ENCODE measurements at regions not wholly inside any gene's neighbourhood (a gene's known extent, or its start where the extent isn't known, plus 50 kb on each side); places are given as distances from the start of the nearest gene placed in this dataset.

DNA sequence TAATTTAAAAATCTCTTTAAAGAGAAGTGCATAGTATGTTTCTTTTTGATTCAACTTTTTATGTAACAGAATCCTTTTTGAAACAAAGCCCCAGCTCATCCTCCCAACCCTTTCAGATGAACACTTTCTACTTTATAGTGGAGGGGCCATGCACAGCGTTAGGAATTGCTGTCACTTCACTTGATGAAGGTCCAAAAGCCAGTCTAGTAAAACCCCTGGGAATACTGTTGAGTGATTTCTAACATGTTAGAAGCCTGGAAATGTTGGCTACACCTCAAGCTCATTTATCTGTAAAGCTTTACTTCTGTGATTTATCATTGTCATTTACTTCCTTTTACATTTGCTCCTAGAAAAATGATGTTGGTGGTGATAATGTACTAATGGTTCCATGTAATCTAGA, 1608.9 kb upstream of the TENM3 start:
- H2AK5ac ChIP-seq (ENCODE audit: low read depth, low read length), result no peak overlapping the region
- H4K20me1 ChIP-seq (ENCODE audit: insufficient read depth, low read length), result no peaks in the 10 kb centered on the region
- intact Hi-C loops (cut with micrococcal nuclease) (no loop called here), in situ Hi-C loops (cut with MboI; ENCODE audit: low sequenced_read_pairs) (no loop called here), dilution Hi-C loops (cut with HindIII; ENCODE audit: low sequenced_read_pairs, unreplicated experiment) (no loop called here)
- no peak for DNase-seq
- H2BK20ac ChIP-seq (ENCODE audit: low read depth, low read length), result no peak overlapping the region
- H2AFZ ChIP-seq (replicated peaks; ENCODE audit: low read length, poor library complexity), result no peak overlapping the region
- no peak overlapping the region for H3K23ac ChIP-seq (ENCODE audit: low read depth, low read length)
- H3K4me1 ChIP-seq (ENCODE audit: control insufficient read depth, insufficient read depth, low read length), result no peaks in the 10 kb centered on the region
- H2AK9ac ChIP-seq (replicated peaks; ENCODE audit: low read depth, low read length, poor library complexity), result no peak overlapping the region
- ATAC-seq (ENCODE audit: low read depth), result no peak
- H3K9ac ChIP-seq (ENCODE audit: low read depth, low read length), result no peak overlapping the region
- no peaks in the 10 kb centered on the region for H3K27me3 ChIP-seq (ENCODE audit: control insufficient read depth, insufficient read depth, low read length)
- POLR2A ChIA-PET (ENCODE audit: unreplicated experiment), result no interaction called here
- H3K4me2 ChIP-seq (ENCODE audit: low read depth, low read length), result no peak overlapping the region
- H3K36me3 ChIP-seq (ENCODE audit: control insufficient read depth, insufficient read depth, low read length), result no peaks in the 10 kb centered on the region
- CTCF ChIA-PET, result no interaction called here
- no peak overlapping the region for H3K14ac ChIP-seq (replicated peaks; ENCODE audit: low read depth, low read length)
- no peak overlapping the region for H4K8ac ChIP-seq (ENCODE audit: low read depth in 2 of 2, low read length in 2 of 2)
- H3K56ac ChIP-seq (ENCODE audit: extremely low read depth, insufficient read depth, low read length), result no peak overlapping the region
- H3K4ac ChIP-seq (ENCODE audit: low read depth, low read length), result no peak overlapping the region
- H4K5ac ChIP-seq (ENCODE audit: low read depth, low read length), result no peak overlapping the region
- no peaks in the 10 kb centered on the region for H3K9me3 ChIP-seq (ENCODE audit: control insufficient read depth, insufficient read depth, low read length)
- BruUV-seq (replicated peaks), result no TSS peak
- H2BK120ac ChIP-seq (ENCODE audit: low read depth, low read length), result no peak overlapping the region
- no peak overlapping the region for H2BK15ac ChIP-seq (ENCODE audit: low read depth, low read length)
- H3K18ac ChIP-seq (ENCODE audit: low read depth, low read length), result no peak overlapping the region
- no peaks in the 10 kb centered on the region for H3K9me1 ChIP-seq (ENCODE audit: insufficient read depth, low read length)
- no peak overlapping the region for H4K91ac ChIP-seq (ENCODE audit: insufficient read depth, low read depth, low read length)
- no peak overlapping the region for H2BK5ac ChIP-seq (ENCODE audit: low read depth, low read length, poor library complexity, severe bottlenecking)
- WGBS, 2 experiments (ENCODE audit: extremely low coverage in 2 of 2, insufficient read length in 1 of 2), result no CpG with 5 or more reads among the region's 1 CpG
- H3K27ac ChIP-seq (ENCODE audit: insufficient read depth, low read length), result no peak overlapping the region
- no peak overlapping the region for H3K4me3 ChIP-seq (ENCODE audit: insufficient read depth, low read depth, low read length)
- H3K79me1 ChIP-seq (ENCODE audit: low read depth in 1 of 2, low read length in 2 of 2), result no peaks in the 10 kb centered on the region
- no peak for TF ChIP-seq MXI1 (IDR thresholded peaks at IDR 0.05; ENCODE audit: borderline replicate concordance, low read depth, low read length)
- no peak for TF ChIP-seq RAD21 (IDR thresholded peaks at IDR 0.05; ENCODE audit: low read length)
- no peak for TF ChIP-seq RFX5 (IDR thresholded peaks at IDR 0.05; ENCODE audit: low read depth, low read length)
- TF ChIP-seq CHD1 (IDR thresholded peaks at IDR 0.05; ENCODE audit: low read depth, low read length), result no peak

Measured in IMR-90 (cell line).